K562 (cell line): ENCODE measurements at regions not wholly inside any gene's neighbourhood (a gene's known extent, or its start where the extent isn't known, plus 50 kb on each side); places are given as distances from the start of the nearest gene placed in this dataset.

Experiments used
- EZH2 ChIP-seq: IDR thresholded peaks from 2 replicates; pipeline ENCODE4 v1.6.1; 2012; ENCODE audit warnings: low read depth, mild to moderate bottlenecking, inconsistent platforms, low read length, borderline replicate concordance
- KAT7 ChIP-seq: sonication (generic); formaldehyde crosslinking; IDR thresholded peaks from 2 replicates; pipeline ENCODE4 v1.8.0; 2022; ENCODE audit warnings: missing genetic modification reagents, mild to moderate bottlenecking, borderline replicate concordance
- MECOM ChIP-seq: fragments of 250-450 bp; sonication (Bioruptor Pico); IDR thresholded peaks from 2 replicates; pipeline ENCODE4 v1.8.0; 2022; ENCODE audit warnings: inconsistent platforms
- MITF ChIP-seq: IDR thresholded peaks from 2 replicates; pipeline ENCODE4 v1.6.1; 2014; ENCODE audit warnings: antibody characterized with exemption
- RFX5 ChIP-seq: IDR thresholded peaks from 2 replicates; pipeline ENCODE4 v1.6.1; 2011; ENCODE audit warnings: low read depth, mild to moderate bottlenecking, improper control_type of control experiment, low read length
- STAT5A ChIP-seq: IDR thresholded peaks from 2 replicates; pipeline ENCODE4 v1.6.1; 2012; ENCODE audit warnings: low read length, inconsistent platforms, borderline replicate concordance
- TF ChIP-seq, protein P1 (sequence below): fragments of 450-650 bp; IDR thresholded peaks from 2 replicates; pipeline ENCODE4 v1.6.1; 2017; ENCODE audit warnings: antibody characterized with exemption
- TF ChIP-seq, protein P2 (sequence below), 3 experiments: IDR thresholded peaks in 2 of 3; conservative IDR thresholded peaks in 1 of 3; 2 replicates each; pipeline ENCODE4 v1.5.1; 2011 to 2012; ENCODE audit warnings: low read length in 3 of 3, mild to moderate bottlenecking in 3 of 3, control low read depth in 2 of 3, improper control_type of control experiment in 1 of 3, inconsistent platforms in 1 of 3, low read depth in 1 of 3, mixed read lengths in 1 of 3, moderate library complexity in 1 of 3; ENCODE audit not compliant: insufficient read depth in 2 of 3
- TF ChIP-seq, protein P3 (sequence below): fragments of 150-350 bp; IDR thresholded peaks from 2 replicates; pipeline ENCODE4 v1.6.1; 2014; ENCODE audit warnings: low read depth, mild to moderate bottlenecking, low read length, borderline replicate concordance
- TF ChIP-seq, protein P4 (sequence below): fragments of 450-650 bp; IDR thresholded peaks from 2 replicates; pipeline ENCODE4 v1.6.1; 2017; ENCODE audit warnings: antibody characterized with exemption, mild to moderate bottlenecking

GRCh38 chr14:98694541-98694940 is 577.5 kb downstream of the BCL11B start:
- TF ChIP-seq RFX5, result no peak
- no peak for TF ChIP-seq EZH2
- no peak for TF ChIP-seq MECOM (CRISPR knock-in tag)
- TF ChIP-seq MITF, result no peak
- TF ChIP-seq, protein P1, sequence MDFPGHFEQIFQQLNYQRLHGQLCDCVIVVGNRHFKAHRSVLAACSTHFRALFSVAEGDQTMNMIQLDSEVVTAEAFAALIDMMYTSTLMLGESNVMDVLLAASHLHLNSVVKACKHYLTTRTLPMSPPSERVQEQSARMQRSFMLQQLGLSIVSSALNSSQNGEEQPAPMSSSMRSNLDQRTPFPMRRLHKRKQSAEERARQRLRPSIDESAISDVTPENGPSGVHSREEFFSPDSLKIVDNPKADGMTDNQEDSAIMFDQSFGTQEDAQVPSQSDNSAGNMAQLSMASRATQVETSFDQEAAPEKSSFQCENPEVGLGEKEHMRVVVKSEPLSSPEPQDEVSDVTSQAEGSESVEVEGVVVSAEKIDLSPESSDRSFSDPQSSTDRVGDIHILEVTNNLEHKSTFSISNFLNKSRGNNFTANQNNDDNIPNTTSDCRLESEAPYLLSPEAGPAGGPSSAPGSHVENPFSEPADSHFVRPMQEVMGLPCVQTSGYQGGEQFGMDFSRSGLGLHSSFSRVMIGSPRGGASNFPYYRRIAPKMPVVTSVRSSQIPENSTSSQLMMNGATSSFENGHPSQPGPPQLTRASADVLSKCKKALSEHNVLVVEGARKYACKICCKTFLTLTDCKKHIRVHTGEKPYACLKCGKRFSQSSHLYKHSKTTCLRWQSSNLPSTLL, result no peak
- TF ChIP-seq, protein P2, sequence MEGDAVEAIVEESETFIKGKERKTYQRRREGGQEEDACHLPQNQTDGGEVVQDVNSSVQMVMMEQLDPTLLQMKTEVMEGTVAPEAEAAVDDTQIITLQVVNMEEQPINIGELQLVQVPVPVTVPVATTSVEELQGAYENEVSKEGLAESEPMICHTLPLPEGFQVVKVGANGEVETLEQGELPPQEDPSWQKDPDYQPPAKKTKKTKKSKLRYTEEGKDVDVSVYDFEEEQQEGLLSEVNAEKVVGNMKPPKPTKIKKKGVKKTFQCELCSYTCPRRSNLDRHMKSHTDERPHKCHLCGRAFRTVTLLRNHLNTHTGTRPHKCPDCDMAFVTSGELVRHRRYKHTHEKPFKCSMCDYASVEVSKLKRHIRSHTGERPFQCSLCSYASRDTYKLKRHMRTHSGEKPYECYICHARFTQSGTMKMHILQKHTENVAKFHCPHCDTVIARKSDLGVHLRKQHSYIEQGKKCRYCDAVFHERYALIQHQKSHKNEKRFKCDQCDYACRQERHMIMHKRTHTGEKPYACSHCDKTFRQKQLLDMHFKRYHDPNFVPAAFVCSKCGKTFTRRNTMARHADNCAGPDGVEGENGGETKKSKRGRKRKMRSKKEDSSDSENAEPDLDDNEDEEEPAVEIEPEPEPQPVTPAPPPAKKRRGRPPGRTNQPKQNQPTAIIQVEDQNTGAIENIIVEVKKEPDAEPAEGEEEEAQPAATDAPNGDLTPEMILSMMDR (IDR thresholded peaks at IDR 0.05 in 2 of 3, conservative IDR thresholded peaks at IDR 0.05 in 1 of 3; ENCODE audit: insufficient read depth in 2 of 3, low read depth in 1 of 3, low read length in 3 of 3), result no peak
- TF ChIP-seq KAT7 (CRISPR knock-in tag), result no peak
- no peak for TF ChIP-seq STAT5A
- TF ChIP-seq, protein P3, sequence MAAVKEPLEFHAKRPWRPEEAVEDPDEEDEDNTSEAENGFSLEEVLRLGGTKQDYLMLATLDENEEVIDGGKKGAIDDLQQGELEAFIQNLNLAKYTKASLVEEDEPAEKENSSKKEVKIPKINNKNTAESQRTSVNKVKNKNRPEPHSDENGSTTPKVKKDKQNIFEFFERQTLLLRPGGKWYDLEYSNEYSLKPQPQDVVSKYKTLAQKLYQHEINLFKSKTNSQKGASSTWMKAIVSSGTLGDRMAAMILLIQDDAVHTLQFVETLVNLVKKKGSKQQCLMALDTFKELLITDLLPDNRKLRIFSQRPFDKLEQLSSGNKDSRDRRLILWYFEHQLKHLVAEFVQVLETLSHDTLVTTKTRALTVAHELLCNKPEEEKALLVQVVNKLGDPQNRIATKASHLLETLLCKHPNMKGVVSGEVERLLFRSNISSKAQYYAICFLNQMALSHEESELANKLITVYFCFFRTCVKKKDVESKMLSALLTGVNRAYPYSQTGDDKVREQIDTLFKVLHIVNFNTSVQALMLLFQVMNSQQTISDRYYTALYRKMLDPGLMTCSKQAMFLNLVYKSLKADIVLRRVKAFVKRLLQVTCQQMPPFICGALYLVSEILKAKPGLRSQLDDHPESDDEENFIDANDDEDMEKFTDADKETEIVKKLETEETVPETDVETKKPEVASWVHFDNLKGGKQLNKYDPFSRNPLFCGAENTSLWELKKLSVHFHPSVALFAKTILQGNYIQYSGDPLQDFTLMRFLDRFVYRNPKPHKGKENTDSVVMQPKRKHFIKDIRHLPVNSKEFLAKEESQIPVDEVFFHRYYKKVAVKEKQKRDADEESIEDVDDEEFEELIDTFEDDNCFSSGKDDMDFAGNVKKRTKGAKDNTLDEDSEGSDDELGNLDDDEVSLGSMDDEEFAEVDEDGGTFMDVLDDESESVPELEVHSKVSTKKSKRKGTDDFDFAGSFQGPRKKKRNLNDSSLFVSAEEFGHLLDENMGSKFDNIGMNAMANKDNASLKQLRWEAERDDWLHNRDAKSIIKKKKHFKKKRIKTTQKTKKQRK, result no peak
- TF ChIP-seq, protein P4, sequence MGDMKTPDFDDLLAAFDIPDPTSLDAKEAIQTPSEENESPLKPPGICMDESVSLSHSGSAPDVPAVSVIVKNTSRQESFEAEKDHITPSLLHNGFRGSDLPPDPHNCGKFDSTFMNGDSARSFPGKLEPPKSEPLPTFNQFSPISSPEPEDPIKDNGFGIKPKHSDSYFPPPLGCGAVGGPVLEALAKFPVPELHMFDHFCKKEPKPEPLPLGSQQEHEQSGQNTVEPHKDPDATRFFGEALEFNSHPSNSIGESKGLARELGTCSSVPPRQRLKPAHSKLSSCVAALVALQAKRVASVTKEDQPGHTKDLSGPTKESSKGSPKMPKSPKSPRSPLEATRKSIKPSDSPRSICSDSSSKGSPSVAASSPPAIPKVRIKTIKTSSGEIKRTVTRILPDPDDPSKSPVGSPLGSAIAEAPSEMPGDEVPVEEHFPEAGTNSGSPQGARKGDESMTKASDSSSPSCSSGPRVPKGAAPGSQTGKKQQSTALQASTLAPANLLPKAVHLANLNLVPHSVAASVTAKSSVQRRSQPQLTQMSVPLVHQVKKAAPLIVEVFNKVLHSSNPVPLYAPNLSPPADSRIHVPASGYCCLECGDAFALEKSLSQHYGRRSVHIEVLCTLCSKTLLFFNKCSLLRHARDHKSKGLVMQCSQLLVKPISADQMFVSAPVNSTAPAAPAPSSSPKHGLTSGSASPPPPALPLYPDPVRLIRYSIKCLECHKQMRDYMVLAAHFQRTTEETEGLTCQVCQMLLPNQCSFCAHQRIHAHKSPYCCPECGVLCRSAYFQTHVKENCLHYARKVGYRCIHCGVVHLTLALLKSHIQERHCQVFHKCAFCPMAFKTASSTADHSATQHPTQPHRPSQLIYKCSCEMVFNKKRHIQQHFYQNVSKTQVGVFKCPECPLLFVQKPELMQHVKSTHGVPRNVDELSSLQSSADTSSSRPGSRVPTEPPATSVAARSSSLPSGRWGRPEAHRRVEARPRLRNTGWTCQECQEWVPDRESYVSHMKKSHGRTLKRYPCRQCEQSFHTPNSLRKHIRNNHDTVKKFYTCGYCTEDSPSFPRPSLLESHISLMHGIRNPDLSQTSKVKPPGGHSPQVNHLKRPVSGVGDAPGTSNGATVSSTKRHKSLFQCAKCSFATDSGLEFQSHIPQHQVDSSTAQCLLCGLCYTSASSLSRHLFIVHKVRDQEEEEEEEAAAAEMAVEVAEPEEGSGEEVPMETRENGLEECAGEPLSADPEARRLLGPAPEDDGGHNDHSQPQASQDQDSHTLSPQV, result no peak
